ENCODE measurements at regions not wholly inside any gene's neighbourhood (a gene's known extent, or its start where the extent isn't known, plus 50 kb on each side); places are given as distances from the start of the nearest gene placed in this dataset.

DNA sequence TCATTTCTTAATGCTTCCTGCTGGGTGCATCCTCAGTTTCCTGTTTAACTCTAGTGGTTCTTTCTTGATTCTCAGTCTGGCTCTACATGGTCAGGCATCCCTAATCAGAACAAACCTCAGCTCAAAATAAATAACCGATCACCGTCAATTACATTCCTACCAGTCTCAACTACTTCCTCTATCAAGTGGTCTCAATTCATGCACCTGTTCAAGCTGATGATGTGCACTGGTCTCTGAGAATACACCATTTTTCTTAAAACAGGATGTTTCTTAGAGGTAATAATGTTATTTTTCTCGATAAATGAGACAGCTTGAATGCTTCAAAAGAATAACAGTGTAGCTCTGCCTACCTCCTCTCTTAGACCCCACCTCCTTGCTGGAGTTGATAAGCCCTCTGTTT is 420.9 kb downstream of the SOCS6 start:
- DNase-seq (ENCODE audit: low spot score) (no peak), ATAC-seq (no peak), FAIRE-seq (no peak)
- Histone ChIP-seq H3K36me3 (replicated peaks in 1 of 2; ENCODE audit: control insufficient read depth in 1 of 2, insufficient read depth in 2 of 2, low read length in 2 of 2) (no peaks in the 10 kb centered on the region), H3K9ac (ENCODE audit: insufficient read depth, low read depth, low read length) (no peak overlapping the region), H4K20me1 (ENCODE audit: insufficient read depth, low read length) (no peaks in the 10 kb centered on the region), H3K4me1 (ENCODE audit: insufficient read depth, low read length) (no peaks in the 10 kb centered on the region), H3K79me2 (ENCODE audit: insufficient read depth, low read length) (no peaks in the 10 kb centered on the region), H3K4me3 (replicated peaks in 1 of 3; ENCODE audit: insufficient read depth in 1 of 3, low read depth in 2 of 3, low read length in 3 of 3) (no peak overlapping the region), H3K27ac (ENCODE audit: extremely low read length, insufficient read depth, low read length) (no peak overlapping the region), H3K4me2 (ENCODE audit: low read depth, low read length) (no peak overlapping the region), H3K27me3 (ENCODE audit: control insufficient read depth in 1 of 2, insufficient read depth in 2 of 2, low read length in 2 of 2) (no peaks in the 10 kb centered on the region), H2AFZ (ENCODE audit: low read length) (no peak overlapping the region), H3K9me3 (ENCODE audit: low read length) (no peaks in the 10 kb centered on the region)
- no TSS peak for BruUV-seq (replicated peaks)
- 18% methylated on average over 3 of the region's 3 CpGs for WGBS (ENCODE audit: low lambda C conversion rate)
- TF ChIP-seq ZMYM4 (CRISPR knock-in tag; IDR thresholded peaks at IDR 0.05) (no peak), ZNF614 (CRISPR knock-in tag; IDR thresholded peaks at IDR 0.05; ENCODE audit: borderline replicate concordance) (no peak), NCOA2 (CRISPR knock-in tag; IDR thresholded peaks at IDR 0.05) (no peak), PLRG1 (conservative IDR thresholded peaks at IDR 0.05) (no peak), GZF1 (CRISPR knock-in tag; IDR thresholded peaks at IDR 0.05) (no peak), TBX2 (CRISPR knock-in tag; IDR thresholded peaks at IDR 0.05; ENCODE audit: borderline replicate concordance) (no peak), ZNF891 (CRISPR knock-in tag; IDR thresholded peaks at IDR 0.05) (no peak), RXRA (CRISPR knock-in tag; IDR thresholded peaks at IDR 0.05) (no peak), GABPB1 (CRISPR knock-in tag; IDR thresholded peaks at IDR 0.05) (no peak), KLF15 (CRISPR knock-in tag; IDR thresholded peaks at IDR 0.05; ENCODE audit: borderline replicate concordance) (no peak), MAFK (conservative IDR thresholded peaks at IDR 0.05 in 1 of 2, IDR thresholded peaks at IDR 0.05 in 1 of 2; ENCODE audit: low read length in 2 of 2) (no peak)
- TF ChIP-seq, protein P1, sequence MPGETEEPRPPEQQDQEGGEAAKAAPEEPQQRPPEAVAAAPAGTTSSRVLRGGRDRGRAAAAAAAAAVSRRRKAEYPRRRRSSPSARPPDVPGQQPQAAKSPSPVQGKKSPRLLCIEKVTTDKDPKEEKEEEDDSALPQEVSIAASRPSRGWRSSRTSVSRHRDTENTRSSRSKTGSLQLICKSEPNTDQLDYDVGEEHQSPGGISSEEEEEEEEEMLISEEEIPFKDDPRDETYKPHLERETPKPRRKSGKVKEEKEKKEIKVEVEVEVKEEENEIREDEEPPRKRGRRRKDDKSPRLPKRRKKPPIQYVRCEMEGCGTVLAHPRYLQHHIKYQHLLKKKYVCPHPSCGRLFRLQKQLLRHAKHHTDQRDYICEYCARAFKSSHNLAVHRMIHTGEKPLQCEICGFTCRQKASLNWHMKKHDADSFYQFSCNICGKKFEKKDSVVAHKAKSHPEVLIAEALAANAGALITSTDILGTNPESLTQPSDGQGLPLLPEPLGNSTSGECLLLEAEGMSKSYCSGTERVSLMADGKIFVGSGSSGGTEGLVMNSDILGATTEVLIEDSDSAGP (CRISPR knock-in tag; IDR thresholded peaks at IDR 0.05; ENCODE audit: borderline replicate concordance) = no peak
- TF ChIP-seq, protein P2, sequence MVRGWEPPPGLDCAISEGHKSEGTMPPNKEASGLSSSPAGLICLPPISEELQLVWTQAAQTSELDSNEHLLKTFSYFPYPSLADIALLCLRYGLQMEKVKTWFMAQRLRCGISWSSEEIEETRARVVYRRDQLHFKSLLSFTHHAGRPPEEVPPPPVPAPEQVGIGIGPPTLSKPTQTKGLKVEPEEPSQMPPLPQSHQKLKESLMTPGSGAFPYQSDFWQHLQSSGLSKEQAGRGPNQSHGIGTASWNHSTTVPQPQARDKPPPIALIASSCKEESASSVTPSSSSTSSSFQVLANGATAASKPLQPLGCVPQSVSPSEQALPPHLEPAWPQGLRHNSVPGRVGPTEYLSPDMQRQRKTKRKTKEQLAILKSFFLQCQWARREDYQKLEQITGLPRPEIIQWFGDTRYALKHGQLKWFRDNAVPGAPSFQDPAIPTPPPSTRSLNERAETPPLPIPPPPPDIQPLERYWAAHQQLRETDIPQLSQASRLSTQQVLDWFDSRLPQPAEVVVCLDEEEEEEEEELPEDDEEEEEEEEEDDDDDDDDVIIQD (CRISPR knock-in tag; IDR thresholded peaks at IDR 0.05; ENCODE audit: low read depth) = no peak
- TF ChIP-seq, protein P3, sequence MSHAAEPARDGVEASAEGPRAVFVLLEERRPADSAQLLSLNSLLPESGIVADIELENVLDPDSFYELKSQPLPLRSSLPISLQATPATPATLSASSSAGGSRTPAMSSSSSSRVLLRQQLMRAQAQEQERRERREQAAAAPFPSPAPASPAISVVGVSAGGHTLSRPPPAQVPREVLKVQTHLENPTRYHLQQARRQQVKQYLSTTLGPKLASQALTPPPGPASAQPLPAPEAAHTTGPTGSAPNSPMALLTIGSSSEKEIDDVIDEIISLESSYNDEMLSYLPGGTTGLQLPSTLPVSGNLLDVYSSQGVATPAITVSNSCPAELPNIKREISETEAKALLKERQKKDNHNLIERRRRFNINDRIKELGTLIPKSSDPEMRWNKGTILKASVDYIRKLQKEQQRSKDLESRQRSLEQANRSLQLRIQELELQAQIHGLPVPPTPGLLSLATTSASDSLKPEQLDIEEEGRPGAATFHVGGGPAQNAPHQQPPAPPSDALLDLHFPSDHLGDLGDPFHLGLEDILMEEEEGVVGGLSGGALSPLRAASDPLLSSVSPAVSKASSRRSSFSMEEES (CRISPR knock-in tag; IDR thresholded peaks at IDR 0.05) = no peak
- TF ChIP-seq, protein P4, sequence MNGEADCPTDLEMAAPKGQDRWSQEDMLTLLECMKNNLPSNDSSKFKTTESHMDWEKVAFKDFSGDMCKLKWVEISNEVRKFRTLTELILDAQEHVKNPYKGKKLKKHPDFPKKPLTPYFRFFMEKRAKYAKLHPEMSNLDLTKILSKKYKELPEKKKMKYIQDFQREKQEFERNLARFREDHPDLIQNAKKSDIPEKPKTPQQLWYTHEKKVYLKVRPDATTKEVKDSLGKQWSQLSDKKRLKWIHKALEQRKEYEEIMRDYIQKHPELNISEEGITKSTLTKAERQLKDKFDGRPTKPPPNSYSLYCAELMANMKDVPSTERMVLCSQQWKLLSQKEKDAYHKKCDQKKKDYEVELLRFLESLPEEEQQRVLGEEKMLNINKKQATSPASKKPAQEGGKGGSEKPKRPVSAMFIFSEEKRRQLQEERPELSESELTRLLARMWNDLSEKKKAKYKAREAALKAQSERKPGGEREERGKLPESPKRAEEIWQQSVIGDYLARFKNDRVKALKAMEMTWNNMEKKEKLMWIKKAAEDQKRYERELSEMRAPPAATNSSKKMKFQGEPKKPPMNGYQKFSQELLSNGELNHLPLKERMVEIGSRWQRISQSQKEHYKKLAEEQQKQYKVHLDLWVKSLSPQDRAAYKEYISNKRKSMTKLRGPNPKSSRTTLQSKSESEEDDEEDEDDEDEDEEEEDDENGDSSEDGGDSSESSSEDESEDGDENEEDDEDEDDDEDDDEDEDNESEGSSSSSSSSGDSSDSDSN (CRISPR knock-in tag; IDR thresholded peaks at IDR 0.05) = no peak
- TF ChIP-seq, protein P5, sequence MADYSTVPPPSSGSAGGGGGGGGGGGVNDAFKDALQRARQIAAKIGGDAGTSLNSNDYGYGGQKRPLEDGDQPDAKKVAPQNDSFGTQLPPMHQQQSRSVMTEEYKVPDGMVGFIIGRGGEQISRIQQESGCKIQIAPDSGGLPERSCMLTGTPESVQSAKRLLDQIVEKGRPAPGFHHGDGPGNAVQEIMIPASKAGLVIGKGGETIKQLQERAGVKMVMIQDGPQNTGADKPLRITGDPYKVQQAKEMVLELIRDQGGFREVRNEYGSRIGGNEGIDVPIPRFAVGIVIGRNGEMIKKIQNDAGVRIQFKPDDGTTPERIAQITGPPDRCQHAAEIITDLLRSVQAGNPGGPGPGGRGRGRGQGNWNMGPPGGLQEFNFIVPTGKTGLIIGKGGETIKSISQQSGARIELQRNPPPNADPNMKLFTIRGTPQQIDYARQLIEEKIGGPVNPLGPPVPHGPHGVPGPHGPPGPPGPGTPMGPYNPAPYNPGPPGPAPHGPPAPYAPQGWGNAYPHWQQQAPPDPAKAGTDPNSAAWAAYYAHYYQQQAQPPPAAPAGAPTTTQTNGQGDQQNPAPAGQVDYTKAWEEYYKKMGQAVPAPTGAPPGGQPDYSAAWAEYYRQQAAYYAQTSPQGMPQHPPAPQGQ (CRISPR knock-in tag; IDR thresholded peaks at IDR 0.05; ENCODE audit: borderline replicate concordance) = no peak
- TF ChIP-seq, protein P6, sequence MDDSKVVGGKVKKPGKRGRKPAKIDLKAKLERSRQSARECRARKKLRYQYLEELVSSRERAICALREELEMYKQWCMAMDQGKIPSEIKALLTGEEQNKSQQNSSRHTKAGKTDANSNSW (CRISPR knock-in tag; IDR thresholded peaks at IDR 0.05; ENCODE audit: borderline replicate concordance) = no peak
- in situ Hi-C loops (cut with HindIII; ENCODE audit: extremely low pct_ligation_motif_present, low pct_unique_long_range_greater_than_20kb) (loop anchor here (25.0 kb wide), 1 partner anchor 97 kb away; no protein-coding TSS in a partner anchor), intact Hi-C loops (cut with micrococcal nuclease; ENCODE audit: unreplicated experiment) (no loop called here)
- ChIA-PET CTCF (ENCODE audit: low intra/inter-chr PET ratio, low total read pairs) (no interaction called here), POLR2A (no interaction called here)

Measured in HepG2 (cell line).